ENCODE measurements at regions not wholly inside any gene's neighbourhood (a gene's known extent, or its start where the extent isn't known, plus 50 kb on each side); places are given as distances from the start of the nearest gene placed in this dataset.

DNA sequence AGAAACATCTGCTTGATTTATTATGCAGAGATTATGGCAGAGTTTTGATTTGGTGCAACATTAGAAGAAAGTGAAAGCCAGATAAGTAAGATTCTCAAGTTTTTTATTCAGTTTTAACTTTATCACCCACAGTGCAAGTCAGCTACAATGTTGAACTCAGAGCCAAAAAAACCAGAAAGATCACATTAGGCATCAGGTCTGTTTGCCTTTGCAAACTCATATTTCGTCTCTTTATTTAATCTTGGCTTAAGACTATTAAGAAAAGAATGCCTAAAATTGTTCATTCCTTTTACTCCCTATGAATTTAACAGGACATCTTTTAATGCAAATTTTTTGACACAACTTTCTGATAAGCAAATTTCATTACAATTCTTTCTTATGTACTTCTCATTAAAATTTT is 76.0 kb upstream of the TMEM26 start:
- no peak overlapping the region for H2BK120ac ChIP-seq (ENCODE audit: low read depth, low read length)
- H2BK12ac ChIP-seq (ENCODE audit: low read length in 2 of 2), result no peak overlapping the region
- H3K23ac ChIP-seq (ENCODE audit: low read length in 2 of 2), result no peak overlapping the region
- no peak overlapping the region for H3K27ac ChIP-seq (ENCODE audit: low read length, poor library complexity, severe bottlenecking)
- H3K36me3 ChIP-seq (ENCODE audit: control insufficient read depth in 1 of 2, insufficient read depth in 2 of 2, low read depth in 1 of 2, low read length in 2 of 2), result no peaks in the 10 kb centered on the region
- no peak for DNase-seq
- no peak overlapping the region for H3K4me3 ChIP-seq (ENCODE audit: insufficient read depth in 1 of 2, low read depth in 1 of 2, low read length in 2 of 2)
- no peak overlapping the region for H2BK15ac ChIP-seq (ENCODE audit: low read depth, poor library complexity, severe bottlenecking)
- H3K27me3 ChIP-seq (ENCODE audit: control insufficient read depth in 1 of 2, insufficient read depth in 1 of 2, low read length in 2 of 2), result no peaks in the 10 kb centered on the region
- H2BK5ac ChIP-seq (ENCODE audit: low read depth, low read length, poor library complexity, severe bottlenecking), result no peak overlapping the region
- H3K14ac ChIP-seq (ENCODE audit: low read length in 2 of 2), result no peak overlapping the region
- H3K79me1 ChIP-seq (replicated peaks; ENCODE audit: low read length, poor library complexity, severe bottlenecking), result no peaks in the 10 kb centered on the region
- 100% methylated on average over 1 of the region's 1 CpG for WGBS
- no peak overlapping the region for H4K8ac ChIP-seq (ENCODE audit: low read length)
- no peak overlapping the region for H3K18ac ChIP-seq (ENCODE audit: low read depth in 1 of 2, low read length in 2 of 2)
- no peak overlapping the region for H3K4me2 ChIP-seq (ENCODE audit: low read length, poor library complexity, severe bottlenecking)
- H3K4me1 ChIP-seq (ENCODE audit: control insufficient read depth, insufficient read depth, low read depth, low read length), result no peaks in the 10 kb centered on the region
- no peak overlapping the region for H4K91ac ChIP-seq (ENCODE audit: low read length)
- H2AFZ ChIP-seq (ENCODE audit: low read depth, low read length), result no peak overlapping the region
- peaks cover 4% of the 10 kb centered on the region for H3K9me3 ChIP-seq (ENCODE audit: control insufficient read depth, low read length)
- H3K9ac ChIP-seq (ENCODE audit: low read length), result no peak overlapping the region
- H3K4ac ChIP-seq (ENCODE audit: low read depth in 1 of 2, low read length in 2 of 2), result no peak overlapping the region
- H2AK5ac ChIP-seq (ENCODE audit: low read length, severe bottlenecking), result no peak overlapping the region

DNA sequence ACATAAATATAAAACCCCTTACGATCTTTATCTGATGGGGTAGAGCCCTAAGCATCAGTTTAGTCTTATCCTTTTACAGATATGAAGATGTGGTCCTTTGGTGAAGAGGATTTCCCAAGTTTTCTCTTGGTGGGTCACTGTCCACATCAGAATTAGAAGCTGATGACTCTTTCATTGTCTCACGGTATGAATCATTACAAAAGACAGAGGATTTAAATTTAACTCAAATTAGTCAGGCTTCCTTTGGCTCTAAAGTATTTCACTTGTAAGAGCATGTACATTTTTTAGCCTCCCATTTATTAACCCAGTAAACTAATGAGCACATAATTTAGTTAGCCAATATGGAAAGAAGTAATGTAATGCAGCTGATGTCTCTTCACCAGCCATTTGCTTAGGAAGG is 49.9 kb upstream of the TMEM26 start:
- Histone ChIP-seq H3K9me3 (ENCODE audit: control insufficient read depth, low read length) (no peaks in the 10 kb centered on the region), H3K23ac (ENCODE audit: low read length in 2 of 2) (no peak overlapping the region), H3K4me2 (ENCODE audit: low read length, poor library complexity, severe bottlenecking) (no peak overlapping the region), H3K4me1 (ENCODE audit: control insufficient read depth, insufficient read depth, low read depth, low read length) (no peaks in the 10 kb centered on the region), H2AFZ (ENCODE audit: low read depth, low read length) (no peak overlapping the region), H3K9ac (ENCODE audit: low read length) (no peak overlapping the region), H2BK120ac (ENCODE audit: low read depth, low read length) (no peak overlapping the region), H3K4me3 (ENCODE audit: insufficient read depth in 1 of 2, low read depth in 1 of 2, low read length in 2 of 2) (no peak overlapping the region), H2AK5ac (ENCODE audit: low read length, severe bottlenecking) (no peak overlapping the region), H3K79me1 (replicated peaks; ENCODE audit: low read length, poor library complexity, severe bottlenecking) (no peaks in the 10 kb centered on the region), H3K4ac (ENCODE audit: low read depth in 1 of 2, low read length in 2 of 2) (no peak overlapping the region), H2BK12ac (ENCODE audit: low read length in 2 of 2) (no peak overlapping the region), H4K8ac (ENCODE audit: low read length) (no peak overlapping the region), H3K36me3 (ENCODE audit: control insufficient read depth in 1 of 2, insufficient read depth in 2 of 2, low read depth in 1 of 2, low read length in 2 of 2) (no peaks in the 10 kb centered on the region), H3K14ac (ENCODE audit: low read length in 2 of 2) (no peak overlapping the region), H3K27ac (ENCODE audit: low read length, poor library complexity, severe bottlenecking) (no peak overlapping the region), H4K91ac (ENCODE audit: low read length) (no peak overlapping the region), H3K18ac (ENCODE audit: low read depth in 1 of 2, low read length in 2 of 2) (no peak overlapping the region), H2BK15ac (ENCODE audit: low read depth, poor library complexity, severe bottlenecking) (no peak overlapping the region), H3K27me3 (ENCODE audit: control insufficient read depth in 1 of 2, insufficient read depth in 1 of 2, low read length in 2 of 2) (no peaks in the 10 kb centered on the region), H2BK5ac (ENCODE audit: low read depth, low read length, poor library complexity, severe bottlenecking) (no peak overlapping the region)
- no peak for DNase-seq
- WGBS, result no CpG with 5 or more reads among the region's 2 CpGs

Data from mesenchymal stem cell (in vitro differentiated cells and primary cell).